ENCODE measurements at regions not wholly inside any gene's neighbourhood (a gene's known extent, or its start where the extent isn't known, plus 50 kb on each side); places are given as distances from the start of the nearest gene placed in this dataset.
"Not testable (repeated sequence)": the region's sequence is repeated elsewhere in the genome, so short reads cannot be mapped to it uniquely, and the experiment has no call there.

DNA sequence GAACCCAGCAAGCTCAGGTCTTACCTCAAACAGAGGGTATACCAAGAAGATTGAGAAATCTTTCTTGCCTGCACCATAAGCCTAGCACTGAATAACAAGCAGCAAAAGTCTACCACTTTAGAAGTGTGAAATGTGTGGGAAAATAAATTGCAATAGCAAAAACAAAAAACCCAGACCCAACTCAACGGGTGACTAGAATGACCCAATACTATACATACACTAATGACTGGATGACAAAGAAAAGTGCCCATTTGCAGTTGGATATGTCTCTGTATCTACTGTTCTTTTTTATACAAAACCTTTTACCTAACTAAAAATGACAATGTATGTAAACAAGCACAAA, 950.6 kb downstream of the TRIB2 start:
- H3K27ac ChIP-seq (ENCODE audit: low read depth, low read length), result no peak overlapping the region

DNA sequence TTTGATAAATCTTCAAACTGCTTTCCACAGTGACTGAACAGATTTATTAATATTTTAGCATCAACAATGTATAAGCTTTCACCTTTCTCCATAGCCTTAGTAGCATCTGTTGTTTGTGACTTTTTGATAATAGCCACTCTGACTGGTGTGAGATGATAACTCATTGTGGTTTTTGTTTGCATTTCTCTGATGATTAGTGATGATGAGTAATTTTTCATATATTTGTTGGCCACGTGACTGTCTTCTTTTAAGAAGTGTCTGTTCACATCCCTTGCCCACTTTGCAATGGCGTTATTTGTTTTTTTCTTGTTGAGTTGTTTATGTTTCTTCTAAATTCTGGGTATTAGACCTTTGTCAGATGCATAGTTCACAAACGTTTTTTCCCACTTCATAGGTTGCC, 952.9 kb downstream of the TRIB2 start:
- Histone ChIP-seq H4K20me1 (ENCODE audit: low read depth, low read length) (no peaks in the 10 kb centered on the region), H3K27ac (ENCODE audit: low read depth, low read length) (no peak overlapping the region), H3K79me2 (ENCODE audit: insufficient read depth, low read length) (no peaks in the 10 kb centered on the region), H3K36me3 (ENCODE audit: low read length) (no peaks in the 10 kb centered on the region), H3K4me2 (ENCODE audit: low read depth, low read length, poor library complexity, severe bottlenecking) (no peak overlapping the region), H3K4me3 (ENCODE audit: insufficient read depth, low read length, poor library complexity, severe bottlenecking) (no peak overlapping the region), H2AFZ (ENCODE audit: low read depth, low read length, severe bottlenecking) (no peak overlapping the region), H3K9ac (ENCODE audit: low read length) (no peak overlapping the region), H3K9me2 (replicated peaks; ENCODE audit: insufficient read depth, low read length) (no peaks in the 10 kb centered on the region), H3F3A (ENCODE audit: insufficient read depth) (no peaks in the 10 kb centered on the region), H3K27me3 (ENCODE audit: low read length) (no peaks in the 10 kb centered on the region), H3K9me3 (ENCODE audit: insufficient read depth, low read length) (no peaks in the 10 kb centered on the region)
- TF ChIP-seq EZH2phosphoT487 (conservative IDR thresholded peaks at IDR 0.05; ENCODE audit: low read length), result no peak
- TF ChIP-seq, protein P1, sequence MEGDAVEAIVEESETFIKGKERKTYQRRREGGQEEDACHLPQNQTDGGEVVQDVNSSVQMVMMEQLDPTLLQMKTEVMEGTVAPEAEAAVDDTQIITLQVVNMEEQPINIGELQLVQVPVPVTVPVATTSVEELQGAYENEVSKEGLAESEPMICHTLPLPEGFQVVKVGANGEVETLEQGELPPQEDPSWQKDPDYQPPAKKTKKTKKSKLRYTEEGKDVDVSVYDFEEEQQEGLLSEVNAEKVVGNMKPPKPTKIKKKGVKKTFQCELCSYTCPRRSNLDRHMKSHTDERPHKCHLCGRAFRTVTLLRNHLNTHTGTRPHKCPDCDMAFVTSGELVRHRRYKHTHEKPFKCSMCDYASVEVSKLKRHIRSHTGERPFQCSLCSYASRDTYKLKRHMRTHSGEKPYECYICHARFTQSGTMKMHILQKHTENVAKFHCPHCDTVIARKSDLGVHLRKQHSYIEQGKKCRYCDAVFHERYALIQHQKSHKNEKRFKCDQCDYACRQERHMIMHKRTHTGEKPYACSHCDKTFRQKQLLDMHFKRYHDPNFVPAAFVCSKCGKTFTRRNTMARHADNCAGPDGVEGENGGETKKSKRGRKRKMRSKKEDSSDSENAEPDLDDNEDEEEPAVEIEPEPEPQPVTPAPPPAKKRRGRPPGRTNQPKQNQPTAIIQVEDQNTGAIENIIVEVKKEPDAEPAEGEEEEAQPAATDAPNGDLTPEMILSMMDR (IDR thresholded peaks at IDR 0.05; ENCODE audit: insufficient read depth, low read length, poor library complexity, severe bottlenecking), result no peak

More for the DNA sequence above, 950.6 kb downstream of the TRIB2 start:
- H4K20me1 ChIP-seq (ENCODE audit: low read depth, low read length), result no peaks in the 10 kb centered on the region
- no peaks in the 10 kb centered on the region for H3K9me2 ChIP-seq (replicated peaks; ENCODE audit: insufficient read depth, low read length)
- no peak overlapping the region for H3K4me3 ChIP-seq (ENCODE audit: insufficient read depth, low read length, poor library complexity, severe bottlenecking)
- H3K27me3 ChIP-seq (ENCODE audit: low read length), result no peaks in the 10 kb centered on the region
- no peaks in the 10 kb centered on the region for H3K36me3 ChIP-seq (ENCODE audit: low read length)
- H3K4me2 ChIP-seq (ENCODE audit: low read depth, low read length, poor library complexity, severe bottlenecking), result no peak overlapping the region
- H2AFZ ChIP-seq (ENCODE audit: low read depth, low read length, severe bottlenecking), result no peak overlapping the region
- TF ChIP-seq EZH2phosphoT487 (conservative IDR thresholded peaks at IDR 0.05; ENCODE audit: low read length), result no peak
- TF ChIP-seq, protein P1 (IDR thresholded peaks at IDR 0.05; ENCODE audit: insufficient read depth, low read length, poor library complexity, severe bottlenecking), result no peak
- H3K9me3 ChIP-seq (ENCODE audit: insufficient read depth, low read length), result no peaks in the 10 kb centered on the region
- H3K79me2 ChIP-seq (ENCODE audit: insufficient read depth, low read length), result no peaks in the 10 kb centered on the region
- no peaks in the 10 kb centered on the region for H3F3A ChIP-seq (ENCODE audit: insufficient read depth)
- H3K9ac ChIP-seq (ENCODE audit: low read length), result no peak overlapping the region

DNA sequence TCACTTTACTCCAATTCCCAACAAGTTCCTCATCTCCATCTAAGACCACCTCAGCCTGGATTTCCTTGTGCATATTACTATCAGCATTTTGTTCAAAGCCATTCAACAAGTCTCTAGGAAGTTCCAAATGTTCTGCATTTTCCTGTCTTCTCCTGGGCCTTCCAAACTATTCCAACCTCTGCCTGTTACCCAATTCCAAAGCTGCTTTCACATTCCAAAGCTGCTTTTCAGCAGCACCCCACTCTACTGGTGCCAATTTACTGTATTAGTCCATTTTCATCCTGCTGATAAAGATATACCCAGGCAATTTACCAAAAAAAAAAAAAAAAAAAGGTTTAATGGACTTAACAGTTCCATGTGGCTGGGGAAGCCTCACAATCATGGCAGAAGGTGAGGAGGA, 957.1 kb downstream of the TRIB2 start:
- H3K9me2 ChIP-seq (replicated peaks; ENCODE audit: insufficient read depth, low read length); H3K4me2 ChIP-seq (ENCODE audit: low read depth, low read length, poor library complexity, severe bottlenecking); H3K27me3 ChIP-seq (ENCODE audit: low read length); H3K79me2 ChIP-seq (ENCODE audit: insufficient read depth, low read length); H3K9ac ChIP-seq (ENCODE audit: low read length); H4K20me1 ChIP-seq (ENCODE audit: low read depth, low read length); H3K9me3 ChIP-seq (ENCODE audit: insufficient read depth, low read length); H3K27ac ChIP-seq (ENCODE audit: low read depth, low read length); H3K4me3 ChIP-seq (ENCODE audit: insufficient read depth, low read length, poor library complexity, severe bottlenecking); H3K36me3 ChIP-seq (ENCODE audit: low read length); H3F3A ChIP-seq (ENCODE audit: insufficient read depth); H2AFZ ChIP-seq (ENCODE audit: low read depth, low read length, severe bottlenecking): not testable (repeated sequence)

DNA sequence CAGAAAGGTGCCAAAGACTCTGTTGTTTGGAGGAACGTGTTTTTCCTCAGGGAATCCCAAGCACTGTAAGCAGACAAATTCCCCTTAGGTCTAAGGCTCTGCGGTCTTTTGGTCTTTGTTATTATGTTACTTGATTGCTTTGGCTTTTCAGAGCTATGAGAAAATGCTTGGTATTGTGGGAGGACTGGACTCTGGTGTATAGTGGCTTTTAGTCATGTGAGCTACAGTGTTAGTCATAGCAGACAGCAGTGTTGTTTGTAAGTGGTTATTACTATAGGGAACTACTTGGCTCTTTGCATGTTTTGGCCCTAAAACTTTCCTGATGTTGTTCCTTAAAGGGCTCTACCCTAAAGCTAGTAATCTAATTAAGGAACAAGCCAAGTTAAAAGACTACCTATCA, 956.2 kb upstream of the LRATD1 start:
- Histone ChIP-seq H3F3A (ENCODE audit: insufficient read depth) (no peaks in the 10 kb centered on the region), H3K9me2 (replicated peaks; ENCODE audit: insufficient read depth, low read length) (no peaks in the 10 kb centered on the region), H3K9me3 (ENCODE audit: insufficient read depth, low read length) (no peaks in the 10 kb centered on the region), H3K79me2 (ENCODE audit: insufficient read depth, low read length) (no peaks in the 10 kb centered on the region), H2AFZ (ENCODE audit: low read depth, low read length, severe bottlenecking) (no peak overlapping the region), H3K27ac (ENCODE audit: low read depth, low read length) (no peak overlapping the region), H3K9ac (ENCODE audit: low read length) (no peak overlapping the region), H3K4me3 (ENCODE audit: insufficient read depth, low read length, poor library complexity, severe bottlenecking) (no peak overlapping the region), H3K36me3 (ENCODE audit: low read length) (no peaks in the 10 kb centered on the region), H3K4me2 (ENCODE audit: low read depth, low read length, poor library complexity, severe bottlenecking) (no peak overlapping the region), H4K20me1 (ENCODE audit: low read depth, low read length) (no peaks in the 10 kb centered on the region), H3K27me3 (ENCODE audit: low read length) (no peaks in the 10 kb centered on the region)
- TF ChIP-seq, protein P1 (IDR thresholded peaks at IDR 0.05; ENCODE audit: insufficient read depth, low read length, poor library complexity, severe bottlenecking), result no peak
- no peak for TF ChIP-seq EZH2phosphoT487 (conservative IDR thresholded peaks at IDR 0.05; ENCODE audit: low read length)
